ENCODE measurements at regions not wholly inside any gene's neighbourhood (a gene's known extent, or its start where the extent isn't known, plus 50 kb on each side); places are given as distances from the start of the nearest gene placed in this dataset.

- H3K27ac ChIP-seq: no peak overlapping the region
- no peak for TF ChIP-seq CTCF (conservative IDR thresholded peaks at IDR 0.05)
Observed at GRCh38 chr10:125548878-125549277, 134.1 kb downstream of the TEX36 start.

GRCh38 chr10:125548356-125548755 is 134.6 kb downstream of the TEX36 start:
- no peak for TF ChIP-seq CTCF (conservative IDR thresholded peaks at IDR 0.05)
- H3K27ac ChIP-seq: no peak overlapping the region

- H3K27ac ChIP-seq: no peak overlapping the region
- TF ChIP-seq CTCF (conservative IDR thresholded peaks at IDR 0.05): no peak
Observed at GRCh38 chr10:125547010-125547650, 135.8 kb downstream of the TEX36 start.

GRCh38 chr10:125543796-125544195 is 139.2 kb downstream of the TEX36 start:
- H3K27ac ChIP-seq: no peak overlapping the region
- TF ChIP-seq CTCF (conservative IDR thresholded peaks at IDR 0.05): no peak

- peak overlapping the region; percentile 71 for H3K27ac ChIP-seq
- peak; percentile 10; the same call in 1 of the 2 replicates for TF ChIP-seq CTCF (conservative IDR thresholded peaks at IDR 0.05)
Observed at GRCh38 chr10:125538947-125539731, 143.8 kb downstream of the TEX36 start.

- no peak for TF ChIP-seq CTCF (conservative IDR thresholded peaks at IDR 0.05)
- H3K27ac ChIP-seq: no peak overlapping the region
Observed at GRCh38 chr10:125536236-125536635, 146.7 kb downstream of the TEX36 start.

GRCh38 chr10:125535559-125535958 is 147.4 kb downstream of the TEX36 start:
- H3K27ac ChIP-seq: no peak overlapping the region

More at GRCh38 chr10:125535559-125535958, 147.4 kb downstream of the TEX36 start:
- TF ChIP-seq CTCF (conservative IDR thresholded peaks at IDR 0.05): no peak

All from VCaP (cell line).